K562 (cell line): ENCODE measurements at regions not wholly inside any gene's neighbourhood (a gene's known extent, or its start where the extent isn't known, plus 50 kb on each side); places are given as distances from the start of the nearest gene placed in this dataset.

Experiments used
- ATAC-seq: fragments of 200-7000 bp; cut with Tn5 transposase; 3 replicates; pipeline ENCODE4 v1.9.1; 2020; ENCODE audit warnings: moderate library complexity
- BruUV-seq: library from RNA; stranded (reverse); fragments of 400-500 nt; replicated peaks from 2 replicates; lab custom pipeline; 2021; lab: Mats Ljungman, UMichigan
- CTCF ChIA-PET: fragments of 300-600 bp; formaldehyde crosslinking; extraction: SDS; loops from one replicate; lab custom pipeline; 2021; ENCODE audit warnings: low intra/inter-chr PET ratio; lab: Yijun Ruan, JAX
- POLR2A ChIA-PET: fragments of 300-600, 350-650 bp; sonication (Branson Sonifier 250); formaldehyde crosslinking; extraction: SDS; loops from one replicate; lab custom pipeline; 2021; ENCODE audit warnings: antibody characterized with exemption, inconsistent platforms; lab: Yijun Ruan, JAX
- DNase-seq, 4 experiments: peaks; one replicate each; pipeline versions ENCODE4 v3.0.0 to v3.0.0-alpha.2; 2011 to 2018; ENCODE audit warnings: low spot score in 3 of 4, mixed read lengths in 3 of 4; ENCODE audit errors: extremely low read depth in 1 of 4
- FAIRE-seq: peaks from 2 replicates; lab custom pipeline; 2011; peaks lifted over from hg19 to GRCh38; lab: Jason Lieb, UNC
- H2AFZ ChIP-seq: 2 replicates; pipeline ENCODE4 v1.6.0; 2011; ENCODE audit warnings: low read depth, low read length, control low read depth, inconsistent platforms
- H3K27ac ChIP-seq: fragments of 200-600 bp; 3 replicates; pipeline ENCODE4 v1.8.0; 2011; ENCODE audit warnings: low read depth, mild to moderate bottlenecking, control low read depth, inconsistent platforms, low read length, moderate library complexity, mixed read lengths; ENCODE audit errors: extremely low read depth
- H3K27me3 ChIP-seq, 2 experiments: fragments of 300-600 bp in 1 of 2; 2 replicates in 1 of 2; 3 replicates in 1 of 2; pipeline versions ENCODE4 v1.6.0 to v1.8.0; 2011; ENCODE audit warnings: inconsistent platforms in 2 of 2, low read length in 2 of 2, mild to moderate bottlenecking in 1 of 2, mixed read lengths in 1 of 2, moderate library complexity in 1 of 2; ENCODE audit not compliant: control insufficient read depth in 2 of 2, insufficient read depth in 2 of 2
- H3K36me3 ChIP-seq: fragments of 300-600 bp; 3 replicates; pipeline ENCODE4 v1.8.0; 2011; ENCODE audit warnings: mild to moderate bottlenecking, low read length, inconsistent platforms; ENCODE audit not compliant: control insufficient read depth, insufficient read depth
- H3K4me1 ChIP-seq, 2 experiments: fragments of 200-600 bp in 1 of 2; replicated peaks in 1 of 2; 2 replicates in 1 of 2; 3 replicates in 1 of 2; pipeline versions ENCODE4 v1.5.1 to v1.8.0; 2011; ENCODE audit warnings: inconsistent platforms in 2 of 2, low read length in 2 of 2, mild to moderate bottlenecking in 1 of 2, mixed read lengths in 1 of 2, moderate library complexity in 1 of 2; ENCODE audit not compliant: control insufficient read depth in 2 of 2, insufficient read depth in 2 of 2
- H3K4me2 ChIP-seq: 2 replicates; pipeline ENCODE4 v1.6.1; 2011; ENCODE audit warnings: low read length, control low read depth, inconsistent platforms, mixed read lengths; ENCODE audit not compliant: insufficient read depth
- H3K4me3 ChIP-seq: fragments of 200-600 bp; sonication (generic), shearing (Covaris generic); 2 replicates; pipeline ENCODE4 v1.5.1; 2016; ENCODE audit warnings: control low read depth, inconsistent platforms
- H3K79me2 ChIP-seq: fragments of 200-600 bp; 3 replicates; pipeline ENCODE4 v1.8.0; 2011; ENCODE audit warnings: low read length, inconsistent platforms; ENCODE audit not compliant: control insufficient read depth, insufficient read depth
- H3K9ac ChIP-seq, 2 experiments: 2 replicates each; pipeline versions ENCODE4 v1.6.0 to v1.6.1; 2011; ENCODE audit warnings: low read depth in 2 of 2, low read length in 2 of 2, control low read depth in 1 of 2, inconsistent platforms in 1 of 2, mild to moderate bottlenecking in 1 of 2, mixed read lengths in 1 of 2; ENCODE audit not compliant: insufficient read depth in 1 of 2
- H3K9me1 ChIP-seq: one replicate; pipeline ENCODE4 v1.6.0; 2011; ENCODE audit warnings: inconsistent platforms, mild to moderate bottlenecking, low read length, moderate library complexity; ENCODE audit not compliant: control insufficient read depth, insufficient read depth
- H3K9me3 ChIP-seq: replicated peaks from 2 replicates; pipeline ENCODE4 v1.5.1; 2011; ENCODE audit warnings: low read depth, low read length, inconsistent platforms; ENCODE audit not compliant: control insufficient read depth, insufficient read depth
- H4K20me1 ChIP-seq: replicated peaks from 2 replicates; pipeline ENCODE4 v1.6.1; 2011; ENCODE audit warnings: low read length, inconsistent platforms, mixed read lengths; ENCODE audit not compliant: control insufficient read depth, insufficient read depth
- CSDE1 ChIP-seq, 2 experiments: fragments of 450-650 bp; IDR thresholded peaks; 2 replicates each; pipeline ENCODE4 v1.6.1; 2016; ENCODE audit warnings: mild to moderate bottlenecking in 1 of 2
- MAFF ChIP-seq: IDR thresholded peaks from 2 replicates; pipeline ENCODE4 v1.6.1; 2012; ENCODE audit warnings: low read length, improper control_type of control experiment
- NBN ChIP-seq: fragments of 450-650 bp; IDR thresholded peaks from 2 replicates; pipeline ENCODE4 v1.6.1; 2016; ENCODE audit warnings: low read depth, mild to moderate bottlenecking
- SP1 ChIP-seq: sonication (generic); formaldehyde crosslinking; IDR thresholded peaks from 2 replicates; pipeline ENCODE4 v1.8.1; 2022; ENCODE audit warnings: mild to moderate bottlenecking, missing genetic modification reagents
- USF2 ChIP-seq: sonication (generic); formaldehyde crosslinking; IDR thresholded peaks from 2 replicates; pipeline ENCODE4 v1.5.0; 2020; ENCODE audit warnings: missing genetic modification reagents
- ZNF717 ChIP-seq: fragments of 250-450 bp; sonication (Bioruptor Pico); IDR thresholded peaks from 2 replicates; pipeline ENCODE4 v1.5.0; 2021
- WGBS: fragments of 100-300 bp; shearing (Covaris generic); methylation state at CpG from one replicate; pipeline ENCODE4 v1.1.6; 2016; ENCODE audit warnings: low coverage, mixed read lengths; ENCODE audit not compliant: insufficient coverage; ENCODE audit errors: missing lambda C conversion rate; 5-methylcytosine and 5-hydroxymethylcytosine counted together
- in situ Hi-C: fragments of 300-500 bp; cut with MboI; formaldehyde crosslinking; loops from 4 replicates; pipeline ENCODE4 v1.15.0; 2018; ENCODE audit warnings: inconsistent platforms, mixed read lengths
- intact Hi-C: fragments of 100-400 bp; cut with micrococcal nuclease; formaldehyde crosslinking; loops from 2 replicates; pipeline ENCODE4 v1.14.2; 2022
- TF ChIP-seq, protein P1 (sequence below): sonication (generic); formaldehyde crosslinking; IDR thresholded peaks from 2 replicates; pipeline ENCODE4 v1.8.0; 2022; ENCODE audit warnings: missing genetic modification reagents, mild to moderate bottlenecking, moderate library complexity, borderline replicate concordance
- TF ChIP-seq, protein P2 (sequence below): sonication (generic); formaldehyde crosslinking; IDR thresholded peaks from 2 replicates; pipeline ENCODE4 v1.8.0; 2022; ENCODE audit warnings: missing genetic modification reagents, mild to moderate bottlenecking, borderline replicate concordance

GRCh38 chr2:171216631-171217030 lies 55.9 kb upstream of the TLK1 start:
- BruUV-seq: no TSS peak
- no peaks in the 10 kb centered on the region for H3K79me2 ChIP-seq
- H2AFZ ChIP-seq: no peak overlapping the region
- H3K4me3 ChIP-seq: no peak overlapping the region
- H3K4me1 ChIP-seq: peaks cover 4 to 16% of the 10 kb centered on the region in 2 experiments; a peak in 3 of 5 replicates
- FAIRE-seq: no peak
- H3K9me1 ChIP-seq: no peaks in the 10 kb centered on the region
- no peaks in the 10 kb centered on the region for H3K36me3 ChIP-seq
- ChIA-PET POLR2A (interaction anchor here (0.5 kb wide), 1 partner anchor 11 kb away, joined by 3 read pairs; no protein-coding TSS in a partner anchor), CTCF (no interaction called here)
- no peaks in the 10 kb centered on the region for H4K20me1 ChIP-seq
- no peak for DNase-seq
- in situ Hi-C loops: no loop called here
- H3K4me2 ChIP-seq: no peak overlapping the region
- ATAC-seq: no peak
- H3K27ac ChIP-seq: no peak overlapping the region
- TF ChIP-seq NBN: no peak
- TF ChIP-seq, protein P1, sequence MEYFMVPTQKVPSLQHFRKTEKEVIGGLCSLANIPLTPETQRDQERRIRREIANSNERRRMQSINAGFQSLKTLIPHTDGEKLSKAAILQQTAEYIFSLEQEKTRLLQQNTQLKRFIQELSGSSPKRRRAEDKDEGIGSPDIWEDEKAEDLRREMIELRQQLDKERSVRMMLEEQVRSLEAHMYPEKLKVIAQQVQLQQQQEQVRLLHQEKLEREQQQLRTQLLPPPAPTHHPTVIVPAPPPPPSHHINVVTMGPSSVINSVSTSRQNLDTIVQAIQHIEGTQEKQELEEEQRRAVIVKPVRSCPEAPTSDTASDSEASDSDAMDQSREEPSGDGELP (CRISPR knock-in tag): no peak
- TF ChIP-seq ZNF717 (CRISPR knock-in tag): no peak
- TF ChIP-seq, protein P2, sequence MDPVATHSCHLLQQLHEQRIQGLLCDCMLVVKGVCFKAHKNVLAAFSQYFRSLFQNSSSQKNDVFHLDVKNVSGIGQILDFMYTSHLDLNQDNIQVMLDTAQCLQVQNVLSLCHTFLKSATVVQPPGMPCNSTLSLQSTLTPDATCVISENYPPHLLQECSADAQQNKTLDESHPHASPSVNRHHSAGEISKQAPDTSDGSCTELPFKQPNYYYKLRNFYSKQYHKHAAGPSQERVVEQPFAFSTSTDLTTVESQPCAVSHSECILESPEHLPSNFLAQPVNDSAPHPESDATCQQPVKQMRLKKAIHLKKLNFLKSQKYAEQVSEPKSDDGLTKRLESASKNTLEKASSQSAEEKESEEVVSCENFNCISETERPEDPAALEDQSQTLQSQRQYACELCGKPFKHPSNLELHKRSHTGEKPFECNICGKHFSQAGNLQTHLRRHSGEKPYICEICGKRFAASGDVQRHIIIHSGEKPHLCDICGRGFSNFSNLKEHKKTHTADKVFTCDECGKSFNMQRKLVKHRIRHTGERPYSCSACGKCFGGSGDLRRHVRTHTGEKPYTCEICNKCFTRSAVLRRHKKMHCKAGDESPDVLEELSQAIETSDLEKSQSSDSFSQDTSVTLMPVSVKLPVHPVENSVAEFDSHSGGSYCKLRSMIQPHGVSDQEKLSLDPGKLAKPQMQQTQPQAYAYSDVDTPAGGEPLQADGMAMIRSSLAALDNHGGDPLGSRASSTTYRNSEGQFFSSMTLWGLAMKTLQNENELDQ (CRISPR knock-in tag): no peak
- no peak for TF ChIP-seq CSDE1 (IDR thresholded peaks at IDR 0.05)
- TF ChIP-seq USF2: no peak
- no peak for TF ChIP-seq MAFF
- TF ChIP-seq SP1 (CRISPR knock-in tag): no peak
- no peaks in the 10 kb centered on the region for H3K27me3 ChIP-seq
- 57% methylated on average over 5 of the region's 5 CpGs for WGBS
- intact Hi-C loops: no loop called here
- H3K9ac ChIP-seq: no peak overlapping the region
- H3K9me3 ChIP-seq: no peaks in the 10 kb centered on the region
